ENCODE measurements at regions not wholly inside any gene's neighbourhood (a gene's known extent, or its start where the extent isn't known, plus 50 kb on each side); places are given as distances from the start of the nearest gene placed in this dataset.

DNA sequence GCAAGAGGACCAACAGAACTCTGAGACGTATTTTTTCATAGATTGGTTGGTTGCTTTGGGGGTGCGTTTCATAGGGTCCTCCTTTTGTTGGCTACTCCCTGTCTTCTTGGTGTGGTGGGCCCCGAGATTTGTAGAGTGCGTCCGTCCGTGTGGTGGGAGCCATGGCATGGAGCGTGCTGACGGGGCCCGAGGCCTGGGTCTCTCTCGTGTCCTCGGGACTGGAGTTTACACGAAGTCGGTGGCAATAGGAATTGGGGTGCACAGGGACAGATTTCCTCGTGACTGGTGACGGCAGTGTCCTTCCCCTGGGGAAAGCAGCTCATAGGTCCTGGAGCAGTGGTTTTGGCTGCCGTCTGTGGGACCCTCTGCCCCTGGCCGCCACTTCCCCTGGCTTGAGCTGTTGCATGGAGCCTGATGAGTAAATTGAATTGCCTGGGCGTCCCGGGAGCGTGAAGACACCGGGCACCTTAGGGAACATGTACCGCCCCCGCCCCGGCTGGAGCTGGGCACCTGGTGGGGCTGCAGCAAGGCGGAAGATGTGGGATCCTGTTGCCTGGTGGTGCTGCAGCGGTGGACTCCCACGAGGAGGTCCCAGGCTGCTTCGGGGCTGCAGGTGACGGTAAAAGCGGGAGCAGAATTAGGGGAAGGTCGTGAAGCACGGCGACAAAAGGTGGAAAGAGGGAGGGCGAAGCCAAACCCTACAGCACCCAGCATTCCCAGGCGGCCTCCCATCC, 153.7 kb upstream of the ALG10B start (continued):
- TF ChIP-seq POU5F1 (IDR thresholded peaks at IDR 0.05; ENCODE audit: low read depth, low read length) = no peak
- no peak for TF ChIP-seq SAP30 (IDR thresholded peaks at IDR 0.05; ENCODE audit: insufficient read depth, insufficient replicate concordance, low read length)
